Chondrocyte (in vitro differentiated cells): ENCODE measurements at regions not wholly inside any gene's neighbourhood (a gene's known extent, or its start where the extent isn't known, plus 50 kb on each side); places are given as distances from the start of the nearest gene placed in this dataset.

ENCODE experiments used
- DNase-seq: peaks from one replicate; pipeline ENCODE4 v3.0.0; 2021; ENCODE audit warnings: mixed read lengths, low spot score
- H3K27ac Mint-ChIP-seq: one replicate; pipeline ENCODE4 v1.8.0; 2021; ENCODE audit warnings: mild to moderate bottlenecking, moderate library complexity, mixed read lengths; ENCODE audit not compliant: unreplicated experiment
- H3K27me3 Mint-ChIP-seq: 2 replicates; pipeline ENCODE4 v1.8.0; 2021; ENCODE audit warnings: low read depth, mixed read lengths
- H3K36me3 Mint-ChIP-seq: 2 replicates; pipeline ENCODE4 v1.8.0; 2021; ENCODE audit warnings: low read depth, mixed read lengths
- H3K4me1 Mint-ChIP-seq: 2 replicates; pipeline ENCODE4 v1.8.0; 2021; ENCODE audit warnings: low read depth, mild to moderate bottlenecking, mixed read lengths
- H3K4me3 Mint-ChIP-seq: one replicate; pipeline ENCODE4 v1.8.0; 2021; ENCODE audit warnings: mild to moderate bottlenecking, moderate library complexity, mixed read lengths; ENCODE audit not compliant: unreplicated experiment
- H3K9me3 Mint-ChIP-seq: 2 replicates; pipeline ENCODE4 v1.8.0; 2021; ENCODE audit warnings: low read depth, mixed read lengths
- CTCF ChIP-seq: fragments of 200-600 bp; sonication (generic); IDR thresholded peaks from 2 replicates; pipeline ENCODE4 v1.5.0; 2021; ENCODE audit warnings: antibody characterized with exemption, mild to moderate bottlenecking, moderate library complexity

GRCh38 chrX:17299206-17299605 lies 75.8 kb upstream of the NHS start:
- DNase-seq, result no peak
- H3K9me3 Mint-ChIP-seq, result peaks cover 8% of the 10 kb centered on the region
- H3K36me3 Mint-ChIP-seq, result no peaks in the 10 kb centered on the region
- no peak for TF ChIP-seq CTCF
- H3K4me1 Mint-ChIP-seq, result no peaks in the 10 kb centered on the region
- H3K27me3 Mint-ChIP-seq, result peaks cover 2% of the 10 kb centered on the region
- no peak overlapping the region for H3K4me3 Mint-ChIP-seq
- no peak overlapping the region for H3K27ac Mint-ChIP-seq

GRCh38 chrX:17323397-17323796 lies 51.6 kb upstream of the NHS start:
- Mint-ChIP-seq H3K4me3 (no peak overlapping the region), H3K9me3 (no peaks in the 10 kb centered on the region), H3K4me1 (no peaks in the 10 kb centered on the region), H3K27ac (no peak overlapping the region), H3K36me3 (peaks cover 3% of the 10 kb centered on the region), H3K27me3 (peaks cover 2% of the 10 kb centered on the region)
- DNase-seq, result no peak
- peak; percentile 20 for TF ChIP-seq CTCF
